ENCODE measurements at regions not wholly inside any gene's neighbourhood (a gene's known extent, or its start where the extent isn't known, plus 50 kb on each side); places are given as distances from the start of the nearest gene placed in this dataset.

- no peak overlapping the region for H3K27ac ChIP-seq (ENCODE audit: extremely low read depth, low read depth, low read length)
- no peaks in the 10 kb centered on the region for H3K4me1 ChIP-seq (ENCODE audit: control insufficient read depth, insufficient read depth, low read length)
- ChIA-PET POLR2A (no interaction called here), CTCF (no interaction called here)
- TF ChIP-seq GFI1B (tag by site-specific recombination; IDR thresholded peaks at IDR 0.05), result no peak
- TF ChIP-seq ZNF416 (tag by site-specific recombination; IDR thresholded peaks at IDR 0.05), result no peak
- TF ChIP-seq ZNF707 (tag by site-specific recombination; IDR thresholded peaks at IDR 0.05), result no peak
- no peak for TF ChIP-seq ZNF48 (tag by site-specific recombination; IDR thresholded peaks at IDR 0.05)
- TF ChIP-seq ZBTB21 (tag by site-specific recombination; IDR thresholded peaks at IDR 0.05), result no peak
- no peak overlapping the region for H3K4me3 ChIP-seq (ENCODE audit: low read depth, low read length)
- no peaks in the 10 kb centered on the region for H3K9me3 ChIP-seq (ENCODE audit: control insufficient read depth, insufficient read depth, low read depth, low read length)
- H3K36me3 ChIP-seq (ENCODE audit: control insufficient read depth in 2 of 2, insufficient read depth in 1 of 2, low read length in 2 of 2), result no peaks in the 10 kb centered on the region
Observed at GRCh38 chr4:14336656-14337055, 665.6 kb upstream of the CPEB2 start.

GRCh38 chr4:14337892-14338584, 664.2 kb upstream of the CPEB2 start:
- TF ChIP-seq KLF7 (tag by site-specific recombination; IDR thresholded peaks at IDR 0.05; ENCODE audit: borderline replicate concordance) (no peak), ZNF16 (tag by site-specific recombination; IDR thresholded peaks at IDR 0.05; ENCODE audit: low read depth) (no peak), ZFP41 (tag by site-specific recombination; IDR thresholded peaks at IDR 0.05; ENCODE audit: borderline replicate concordance) (no peak)
- ChIA-PET POLR2A (no interaction called here), CTCF (no interaction called here)
- H3K4me3 ChIP-seq (ENCODE audit: low read depth, low read length), result no peak overlapping the region
- H3K36me3 ChIP-seq (ENCODE audit: control insufficient read depth in 2 of 2, insufficient read depth in 1 of 2, low read length in 2 of 2), result no peaks in the 10 kb centered on the region
- H3K4me1 ChIP-seq (ENCODE audit: control insufficient read depth, insufficient read depth, low read length), result no peaks in the 10 kb centered on the region
- H3K27ac ChIP-seq (ENCODE audit: extremely low read depth, low read depth, low read length), result no peak overlapping the region
- H3K9me3 ChIP-seq (ENCODE audit: control insufficient read depth, insufficient read depth, low read depth, low read length), result no peaks in the 10 kb centered on the region

- Histone ChIP-seq H3K9me3 (ENCODE audit: control insufficient read depth, insufficient read depth, low read depth, low read length) (no peaks in the 10 kb centered on the region), H3K27ac (ENCODE audit: extremely low read depth, low read depth, low read length) (no peak overlapping the region), H3K36me3 (ENCODE audit: control insufficient read depth in 2 of 2, insufficient read depth in 1 of 2, low read length in 2 of 2) (no peaks in the 10 kb centered on the region), H3K4me3 (ENCODE audit: low read depth, low read length) (no peak overlapping the region), H3K4me1 (ENCODE audit: control insufficient read depth, insufficient read depth, low read length) (no peaks in the 10 kb centered on the region)
- CTCF ChIA-PET, result no interaction called here
- TF ChIP-seq ZNF548 (tag by site-specific recombination; IDR thresholded peaks at IDR 0.05) (no peak), ZNF660 (tag by site-specific recombination; IDR thresholded peaks at IDR 0.05) (no peak), ZNF114 (tag by site-specific recombination; IDR thresholded peaks at IDR 0.05) (no peak), ZSCAN30 (tag by site-specific recombination; IDR thresholded peaks at IDR 0.05) (no peak), SP7 (tag by site-specific recombination; IDR thresholded peaks at IDR 0.05) (no peak), MEIS1 (CRISPR knock-in tag; IDR thresholded peaks at IDR 0.05; ENCODE audit: borderline replicate concordance) (no peak), ZNF785 (tag by site-specific recombination; IDR thresholded peaks at IDR 0.05) (no peak), KLF1 (tag by site-specific recombination; IDR thresholded peaks at IDR 0.05) (no peak), ZNF777 (tag by site-specific recombination; IDR thresholded peaks at IDR 0.05; ENCODE audit: borderline replicate concordance) (no peak), ZNF266 (tag by site-specific recombination; IDR thresholded peaks at IDR 0.05; ENCODE audit: low read depth) (no peak), YY1 (tag by site-specific recombination; IDR thresholded peaks at IDR 0.05) (no peak), ZNF362 (tag by site-specific recombination; IDR thresholded peaks at IDR 0.05) (no peak)
- POLR2A ChIA-PET, result no interaction called here
Observed at GRCh38 chr4:14338585-14339265, 663.6 kb upstream of the CPEB2 start.

Data from HEK293 (cell line).